SIG-M5 treated with dmso at 0.1 percent for 504 hours (cell line): ENCODE measurements at regions not wholly inside any gene's neighbourhood (a gene's known extent, or its start where the extent isn't known, plus 50 kb on each side); places are given as distances from the start of the nearest gene placed in this dataset.
"Not testable (repeated sequence)": the region's sequence is repeated elsewhere in the genome, so short reads cannot be mapped to it uniquely, and the experiment has no call there.

Experiments used
- DNase-seq: peaks from one replicate; lab custom pipeline; 2025; ENCODE audit not compliant: unreplicated experiment; lab: John Stamatoyannopoulos, UW

GRCh38 chr10:129043691-129044090 lies 423.4 kb upstream of the MGMT start:
- no peak for DNase-seq

- no peak for DNase-seq
Measured at GRCh38 chr10:129045599-129045998, 421.4 kb upstream of the MGMT start.

- no peak for DNase-seq
Measured at GRCh38 chr10:129046065-129046681, 420.9 kb upstream of the MGMT start.

DNA sequence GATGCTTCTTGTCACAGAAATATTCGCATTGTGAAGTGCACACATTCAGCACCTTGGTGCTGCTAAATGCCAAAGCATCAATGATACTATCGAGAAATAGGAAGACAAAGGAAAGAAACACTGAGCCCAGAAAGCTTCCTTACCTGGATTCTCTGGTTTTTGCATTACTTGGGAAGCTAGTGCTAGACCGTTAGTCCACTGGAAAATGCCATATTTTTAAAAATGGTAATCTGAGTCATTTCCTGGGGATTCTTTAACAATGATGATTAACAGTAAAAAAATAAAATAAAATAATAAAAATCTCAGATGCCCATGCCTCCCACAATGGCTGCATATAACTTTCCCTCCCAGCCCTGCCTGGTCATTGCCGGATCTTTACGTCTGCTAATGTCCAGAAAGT lies 420.1 kb upstream of the MGMT start:
- DNase-seq = no peak

- no peak for DNase-seq
Measured at GRCh38 chr10:129047600-129047999, 419.4 kb upstream of the MGMT start.

- no peak for DNase-seq
Measured at GRCh38 chr10:129048513-129048912, 418.5 kb upstream of the MGMT start.

DNA sequence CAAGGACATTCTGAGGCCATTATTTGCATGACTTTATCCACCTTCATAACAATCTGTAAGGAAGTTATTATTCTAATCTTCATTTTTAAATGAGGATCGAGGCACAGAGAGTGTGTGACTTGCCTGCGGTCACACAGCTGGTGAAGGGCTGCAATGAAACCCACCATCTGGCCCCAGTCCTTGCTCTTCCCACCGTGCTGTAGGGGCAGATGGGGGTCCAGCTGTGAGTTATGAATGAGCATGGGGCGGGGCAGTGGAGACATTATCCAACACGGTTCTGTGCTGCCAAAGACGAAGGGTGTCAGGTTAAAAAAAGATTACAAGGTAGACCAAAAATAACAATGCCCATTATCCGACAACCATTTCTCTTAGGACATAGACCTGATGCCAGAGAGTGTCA lies 417.5 kb upstream of the MGMT start:
- no peak for DNase-seq

- no peak for DNase-seq
Measured at GRCh38 chr10:129055225-129055624, 411.8 kb upstream of the MGMT start.

GRCh38 chr10:129055986-129056385 lies 411.1 kb upstream of the MGMT start:
- no peak for DNase-seq

DNA sequence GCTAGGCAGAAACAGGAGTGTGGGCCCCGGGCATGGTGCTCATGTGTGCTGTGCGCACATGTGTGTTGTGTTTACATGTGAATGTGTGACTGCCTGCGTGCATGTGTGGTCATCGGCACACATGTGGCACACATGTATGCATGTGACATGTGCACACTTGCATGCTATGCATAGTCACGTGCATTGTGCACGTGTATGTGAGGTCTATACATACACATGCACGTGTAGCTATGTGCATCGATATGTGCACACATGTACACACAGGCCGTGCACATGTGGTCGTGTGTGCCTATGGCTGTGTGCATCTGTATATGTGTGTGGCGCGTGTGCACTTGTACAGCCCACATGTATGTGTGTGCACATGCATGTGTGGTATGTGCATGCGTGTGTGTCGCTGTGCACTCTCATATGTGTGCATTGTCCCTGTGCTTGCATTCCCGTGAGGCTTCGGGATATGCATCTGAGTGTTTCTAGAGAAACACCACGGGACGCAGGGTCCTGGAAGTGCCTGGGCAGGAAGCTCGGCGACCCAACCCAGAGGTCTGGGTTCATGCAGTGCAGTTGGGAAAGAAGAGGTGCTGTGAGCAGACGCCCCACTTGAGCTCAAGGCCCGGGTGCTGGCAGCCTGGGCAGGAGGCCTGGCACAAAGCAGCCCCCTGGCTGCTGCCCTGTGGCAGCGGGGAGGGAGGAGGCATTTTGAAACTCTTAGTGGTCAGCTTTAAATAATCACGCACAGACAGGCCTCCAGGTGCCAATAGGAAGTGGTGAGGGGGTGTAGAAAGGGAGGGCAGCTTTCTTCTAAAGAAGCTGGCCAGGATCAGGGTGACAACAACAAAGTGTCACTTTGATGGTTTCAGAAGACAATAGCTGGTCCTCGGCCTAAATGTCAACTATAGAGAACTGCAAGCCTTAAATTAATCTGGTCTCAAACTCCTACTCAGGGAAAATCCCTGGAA lies 410.0 kb upstream of the MGMT start:
- DNase-seq = no peak

GRCh38 chr10:129057856-129058663 lies 409.0 kb upstream of the MGMT start:
- no peak for DNase-seq

DNA sequence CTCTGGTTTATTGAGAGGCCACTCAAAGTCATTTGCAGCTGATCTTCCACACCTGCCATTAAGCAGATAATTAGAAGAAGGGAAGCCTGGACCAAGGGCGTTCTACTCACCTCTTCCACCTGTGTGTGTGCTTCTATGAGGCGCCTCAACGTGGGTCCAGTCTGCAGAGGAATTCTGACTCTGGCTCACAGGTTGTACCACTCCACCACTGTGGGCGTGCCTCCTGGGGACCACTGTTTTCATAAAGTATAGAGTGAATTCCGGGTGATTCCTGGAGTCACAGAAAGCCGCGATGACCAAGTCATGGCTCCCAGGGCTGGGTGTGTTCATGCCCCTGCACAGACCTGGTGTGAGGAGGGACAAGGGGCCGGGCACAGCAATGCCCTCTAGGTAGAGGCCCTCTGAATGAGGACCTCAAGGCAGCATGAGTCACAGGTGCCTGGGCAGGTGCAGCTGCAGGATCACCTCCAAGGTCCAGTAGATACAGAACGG lies 408.3 kb upstream of the MGMT start:
- DNase-seq = no peak

DNA sequence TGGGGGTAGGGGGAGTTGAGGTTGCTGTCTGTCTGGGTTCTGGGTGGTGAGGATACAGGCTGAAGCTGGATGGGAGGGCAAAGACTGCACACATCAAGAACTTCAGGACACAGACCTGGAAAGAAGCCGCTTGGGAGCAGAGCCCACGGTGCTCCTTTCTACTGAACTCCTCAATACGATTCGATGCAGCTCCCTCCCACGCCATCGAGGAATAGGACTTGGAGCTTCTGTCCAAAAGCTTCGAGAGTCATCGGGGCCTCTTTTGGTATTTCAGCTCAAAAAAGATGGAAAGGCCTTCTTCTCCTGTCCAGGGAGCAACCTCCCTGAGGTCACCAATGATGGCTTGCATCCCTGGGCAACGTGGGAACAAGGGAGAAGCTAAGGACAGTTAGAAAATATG lies 407.1 kb upstream of the MGMT start:
- no peak for DNase-seq

DNA sequence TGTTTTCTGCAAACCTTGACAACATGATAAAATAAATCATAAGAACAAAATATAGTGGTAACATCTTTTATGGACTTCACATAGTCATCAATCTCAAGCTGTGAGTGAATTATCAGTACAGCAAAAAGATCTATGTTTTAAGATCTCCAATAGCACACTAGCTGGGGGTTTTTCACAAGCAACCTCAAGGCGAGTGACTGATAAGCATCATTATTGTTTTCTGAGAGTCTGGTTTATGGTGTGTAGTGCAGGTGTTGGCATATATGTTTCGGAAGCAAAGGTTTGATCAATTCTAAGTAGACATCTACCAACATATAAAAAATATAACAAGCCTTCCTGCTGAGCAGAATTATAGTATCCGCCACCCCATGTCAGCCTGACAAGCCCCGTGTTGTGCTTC lies 403.8 kb upstream of the MGMT start:
- DNase-seq = no peak

DNA sequence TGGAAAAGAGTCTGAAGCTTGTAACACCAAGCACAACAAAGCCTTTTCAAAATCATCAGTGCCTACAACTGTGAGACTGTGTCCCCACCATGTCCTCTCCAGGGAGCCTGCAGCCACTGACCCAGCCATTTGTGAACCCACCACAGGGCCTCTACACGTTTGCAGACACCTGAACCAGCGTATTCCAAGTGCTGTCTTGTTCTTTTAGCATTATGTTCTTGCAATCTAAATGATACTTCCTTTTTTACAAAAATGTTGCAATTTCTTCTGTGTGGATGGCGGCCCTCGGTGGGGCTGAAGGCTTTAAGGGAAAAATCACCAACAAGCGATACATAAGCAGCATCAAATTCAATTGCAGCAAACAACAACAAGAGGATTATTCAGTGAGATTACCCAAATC lies 403.2 kb upstream of the MGMT start:
- DNase-seq = no peak

DNA sequence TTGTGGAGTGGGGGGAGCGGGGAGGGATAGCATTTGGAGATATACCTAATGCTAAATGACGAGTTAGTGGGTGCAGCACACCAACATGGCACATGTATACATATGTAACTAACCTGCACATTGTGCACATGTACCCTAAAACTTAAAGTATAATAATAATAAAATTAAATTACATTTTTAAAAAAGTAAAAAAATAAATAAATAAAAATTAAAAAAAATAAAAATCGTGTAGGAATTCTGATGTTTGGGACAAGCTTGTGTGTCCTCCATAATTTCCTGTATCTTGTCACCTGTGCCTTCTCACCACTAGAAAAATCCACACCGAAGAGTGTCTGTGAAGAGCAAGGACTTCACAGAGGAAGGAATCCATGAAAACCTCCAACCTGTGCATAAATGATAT lies 400.5 kb upstream of the MGMT start:
- DNase-seq = not testable (repeated sequence)

GRCh38 chr10:129071411-129071810 lies 395.6 kb upstream of the MGMT start:
- DNase-seq = not testable (repeated sequence)

DNA sequence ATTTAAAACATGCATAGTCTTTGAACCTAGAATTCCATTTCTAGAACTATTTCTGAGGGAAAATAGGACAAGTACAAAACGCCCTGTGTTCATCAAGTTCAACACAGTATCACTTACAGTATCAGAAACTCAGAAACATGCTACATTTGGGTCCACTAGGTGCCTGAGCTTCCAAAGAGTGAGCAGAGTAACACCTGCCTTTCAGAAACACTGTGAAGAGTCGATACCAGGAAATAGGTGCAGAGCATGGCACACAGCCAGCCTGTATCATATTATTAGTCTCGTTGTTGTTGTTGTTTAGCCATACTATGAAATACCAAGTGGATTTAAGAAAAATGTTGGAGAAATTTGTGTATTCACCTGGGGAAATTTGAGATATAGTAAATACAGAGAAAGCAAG lies 392.1 kb upstream of the MGMT start:
- DNase-seq = no peak

GRCh38 chr10:129075508-129075907 lies 391.5 kb upstream of the MGMT start:
- no peak for DNase-seq

DNA sequence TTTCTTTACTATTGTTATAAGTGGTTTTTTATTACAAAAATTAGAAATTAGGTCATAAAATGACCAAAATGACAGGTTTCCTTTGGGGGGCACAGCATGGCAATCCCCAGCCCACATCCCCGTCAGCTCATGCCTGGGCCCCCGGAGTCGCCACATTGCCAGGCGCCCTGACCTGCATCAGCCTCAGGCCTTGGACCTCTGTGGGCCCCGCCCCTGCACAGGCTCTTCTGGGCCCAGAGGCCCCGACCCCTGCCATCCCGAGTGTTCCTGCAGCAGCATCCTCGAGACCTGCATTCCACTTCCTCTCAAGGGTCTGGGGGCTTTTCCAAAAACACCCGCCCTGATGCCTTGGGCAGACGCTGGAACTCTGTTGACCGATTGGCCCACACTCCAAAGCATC lies 391.1 kb upstream of the MGMT start:
- DNase-seq = no peak

DNA sequence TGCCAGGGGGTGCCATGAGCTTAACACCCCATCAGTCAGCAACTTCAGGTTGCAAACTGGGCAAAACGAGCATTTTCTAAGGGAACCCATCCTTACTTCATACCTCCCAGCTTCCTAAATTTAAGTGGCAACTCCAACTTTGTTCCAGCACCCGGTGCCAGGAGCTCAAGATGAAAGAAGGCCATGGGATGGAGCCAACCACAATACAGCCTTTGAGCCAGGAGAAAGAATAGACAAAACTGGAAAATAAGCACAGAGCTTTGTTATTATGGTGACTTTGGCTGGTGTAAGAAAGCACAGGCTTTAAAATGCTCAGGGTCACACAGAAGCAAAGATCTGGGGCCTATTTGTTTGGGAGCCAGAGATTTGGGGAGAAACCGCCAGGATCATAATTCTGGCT lies 388.7 kb upstream of the MGMT start:
- DNase-seq = no peak

- DNase-seq = no peak
Measured at GRCh38 chr10:129078746-129079145, 388.3 kb upstream of the MGMT start.
